Liver (tissue), 3 donors: ENCODE measurements at regions not wholly inside any gene's neighbourhood (a gene's known extent, or its start where the extent isn't known, plus 50 kb on each side); places are given as distances from the start of the nearest gene placed in this dataset.

Source experiments
- HNF4G ChIP-seq: IDR thresholded peaks from 2 replicates; pipeline ENCODE4 v1.6.1; 2016; ENCODE audit warnings: antibody characterized with exemption
- JUND ChIP-seq, 2 donors: IDR thresholded peaks; 2 replicates each; pipeline ENCODE4 v1.6.1; 2016; ENCODE audit warnings: antibody characterized with exemption in 2 of 2
- REST ChIP-seq: IDR thresholded peaks from 2 replicates; pipeline ENCODE4 v1.6.1; 2016; ENCODE audit warnings: antibody characterized with exemption, mild to moderate bottlenecking
- SP1 ChIP-seq: IDR thresholded peaks from 2 replicates; pipeline ENCODE4 v1.6.1; 2018; ENCODE audit warnings: antibody characterized with exemption, mild to moderate bottlenecking
- TAF1 ChIP-seq: conservative IDR thresholded peaks from 2 replicates; pipeline ENCODE4 v1.6.1; 2016; ENCODE audit warnings: antibody characterized with exemption, mild to moderate bottlenecking
- YY1 ChIP-seq: IDR thresholded peaks from 2 replicates; pipeline ENCODE4 v1.6.1; 2016; ENCODE audit warnings: antibody characterized with exemption, mild to moderate bottlenecking
- TF ChIP-seq, protein P1 (sequence below): fragments of 150-350 bp; IDR thresholded peaks from 2 replicates; pipeline ENCODE4 v1.5.1; 2017; ENCODE audit warnings: improper control_type of control experiment, low read depth, low read length; ENCODE audit not compliant: missing input control
- TF ChIP-seq, protein P2 (sequence below): IDR thresholded peaks from 2 replicates; pipeline ENCODE4 v1.6.1; 2016; ENCODE audit warnings: antibody characterized with exemption
- donor health status: healthy.
- donor health status: healthy.

DNA sequence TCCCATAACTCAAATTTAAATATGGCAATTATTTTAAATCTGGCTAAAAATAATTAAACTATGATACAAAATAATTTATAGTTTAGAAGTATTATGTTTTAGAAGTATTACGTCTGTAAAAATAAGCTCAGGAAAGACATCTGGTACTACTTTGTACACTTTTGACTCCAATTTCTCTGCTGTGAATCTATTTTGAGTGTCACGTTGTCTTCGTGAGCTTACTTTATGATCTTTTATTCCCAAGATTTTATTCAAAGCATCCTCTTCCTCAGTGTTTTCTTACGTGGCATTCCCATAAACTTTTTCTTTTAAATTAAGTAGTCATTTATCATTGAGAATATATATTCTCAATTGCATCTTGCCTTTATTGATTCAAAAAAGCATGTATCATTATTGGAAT lies 223.3 kb upstream of the KCNJ16 start:
- TF ChIP-seq REST = no peak
- TF ChIP-seq, protein P1, sequence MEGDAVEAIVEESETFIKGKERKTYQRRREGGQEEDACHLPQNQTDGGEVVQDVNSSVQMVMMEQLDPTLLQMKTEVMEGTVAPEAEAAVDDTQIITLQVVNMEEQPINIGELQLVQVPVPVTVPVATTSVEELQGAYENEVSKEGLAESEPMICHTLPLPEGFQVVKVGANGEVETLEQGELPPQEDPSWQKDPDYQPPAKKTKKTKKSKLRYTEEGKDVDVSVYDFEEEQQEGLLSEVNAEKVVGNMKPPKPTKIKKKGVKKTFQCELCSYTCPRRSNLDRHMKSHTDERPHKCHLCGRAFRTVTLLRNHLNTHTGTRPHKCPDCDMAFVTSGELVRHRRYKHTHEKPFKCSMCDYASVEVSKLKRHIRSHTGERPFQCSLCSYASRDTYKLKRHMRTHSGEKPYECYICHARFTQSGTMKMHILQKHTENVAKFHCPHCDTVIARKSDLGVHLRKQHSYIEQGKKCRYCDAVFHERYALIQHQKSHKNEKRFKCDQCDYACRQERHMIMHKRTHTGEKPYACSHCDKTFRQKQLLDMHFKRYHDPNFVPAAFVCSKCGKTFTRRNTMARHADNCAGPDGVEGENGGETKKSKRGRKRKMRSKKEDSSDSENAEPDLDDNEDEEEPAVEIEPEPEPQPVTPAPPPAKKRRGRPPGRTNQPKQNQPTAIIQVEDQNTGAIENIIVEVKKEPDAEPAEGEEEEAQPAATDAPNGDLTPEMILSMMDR = no peak
- TF ChIP-seq JUND (IDR thresholded peaks at IDR 0.05) = no peak
- no peak for TF ChIP-seq HNF4G
- TF ChIP-seq SP1 = no peak
- no peak for TF ChIP-seq YY1
- TF ChIP-seq, protein P2, sequence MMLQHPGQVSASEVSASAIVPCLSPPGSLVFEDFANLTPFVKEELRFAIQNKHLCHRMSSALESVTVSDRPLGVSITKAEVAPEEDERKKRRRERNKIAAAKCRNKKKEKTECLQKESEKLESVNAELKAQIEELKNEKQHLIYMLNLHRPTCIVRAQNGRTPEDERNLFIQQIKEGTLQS = no peak
- TF ChIP-seq TAF1 = no peak
